Middle frontal gyrus (tissue), 1 donor: ENCODE measurements at regions not wholly inside any gene's neighbourhood (a gene's known extent, or its start where the extent isn't known, plus 50 kb on each side); places are given as distances from the start of the nearest gene placed in this dataset.
"Not testable (repeated sequence)": the region's sequence is repeated elsewhere in the genome, so short reads cannot be mapped to it uniquely, and the experiment has no call there.

ENCODE experiments used
- DNase-seq: peaks from one replicate; pipeline ENCODE4 v3.0.0-alpha.2; 2015; ENCODE audit warnings: low spot score; ENCODE audit errors: extremely low spot score

- DNase-seq: no peak
Measured at GRCh38 chr6:167392631-167393316, 67.9 kb downstream of the TTLL2 start.

- DNase-seq: no peak
Measured at GRCh38 chr6:167393731-167394130, 68.8 kb downstream of the TTLL2 start.

GRCh38 chr6:167394339-167394738, 69.5 kb downstream of the TTLL2 start:
- DNase-seq: no peak

- no peak for DNase-seq
Measured at GRCh38 chr6:167394820-167395219, 69.9 kb downstream of the TTLL2 start.

GRCh38 chr6:167396068-167396658, 71.3 kb downstream of the TTLL2 start:
- no peak for DNase-seq

- no peak for DNase-seq
Measured at GRCh38 chr6:167396659-167397490, 72.0 kb downstream of the TTLL2 start.

GRCh38 chr6:167397712-167398111, 72.8 kb downstream of the TTLL2 start:
- DNase-seq: no peak

GRCh38 chr6:167398214-167399050, 73.5 kb downstream of the TTLL2 start:
- no peak for DNase-seq

- no peak for DNase-seq
Measured at GRCh38 chr6:167399051-167399387, 74.1 kb downstream of the TTLL2 start.

GRCh38 chr6:167399599-167399998, 74.7 kb downstream of the TTLL2 start:
- no peak for DNase-seq

GRCh38 chr6:167400482-167401138, 75.7 kb downstream of the TTLL2 start:
- no peak for DNase-seq

- no peak for DNase-seq
Measured at GRCh38 chr6:167401525-167402194, 76.8 kb downstream of the TTLL2 start.

GRCh38 chr6:167402195-167402686, 77.4 kb downstream of the TTLL2 start:
- DNase-seq: no peak

GRCh38 chr6:167403427-167403826, 78.5 kb downstream of the TTLL2 start:
- no peak for DNase-seq

- DNase-seq: no peak
Measured at GRCh38 chr6:167404385-167405049, 79.6 kb downstream of the TTLL2 start.

GRCh38 chr6:167405778-167406532, 81.1 kb downstream of the TTLL2 start:
- DNase-seq: no peak

GRCh38 chr6:167406533-167407238, 81.8 kb downstream of the TTLL2 start:
- not testable (repeated sequence) for DNase-seq
